NCI-H128 (cell line): ENCODE measurements at regions not wholly inside any gene's neighbourhood (a gene's known extent, or its start where the extent isn't known, plus 50 kb on each side); places are given as distances from the start of the nearest gene placed in this dataset.

Experiments used
- DNase-seq: peaks from one replicate; lab custom pipeline; 2025; ENCODE audit not compliant: unreplicated experiment; lab: John Stamatoyannopoulos, UW

DNA sequence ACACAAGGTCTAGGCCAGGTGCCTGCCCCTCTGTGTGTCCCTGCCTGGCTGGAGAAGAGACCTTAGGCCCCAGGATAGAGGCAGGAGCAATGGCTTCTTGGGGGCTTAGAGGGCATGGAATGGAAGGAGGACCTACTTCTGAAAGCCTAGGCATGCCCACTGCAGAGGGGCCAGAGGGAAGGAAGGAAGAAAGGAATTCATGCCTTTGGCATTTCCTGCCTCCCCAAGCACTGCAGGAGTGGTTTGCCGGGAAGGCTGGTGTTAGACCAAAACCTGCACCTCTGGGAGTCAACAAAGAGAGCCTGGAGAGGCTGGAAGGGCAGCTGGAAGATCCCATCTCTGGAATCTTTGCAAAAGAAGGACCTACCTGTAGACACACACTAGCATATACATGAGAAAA is 50.7 kb upstream of the KCNE2 start:
- no peak for DNase-seq
